ENCODE measurements at regions not wholly inside any gene's neighbourhood (a gene's known extent, or its start where the extent isn't known, plus 50 kb on each side); places are given as distances from the start of the nearest gene placed in this dataset.

GRCh38 chr6:168835991-168836390, 395.0 kb downstream of the SMOC2 start:
- TF ChIP-seq POLR2A (IDR thresholded peaks at IDR 0.05) (no peak), EP300 (IDR thresholded peaks at IDR 0.05) (no peak)
- TF ChIP-seq, protein P1, sequence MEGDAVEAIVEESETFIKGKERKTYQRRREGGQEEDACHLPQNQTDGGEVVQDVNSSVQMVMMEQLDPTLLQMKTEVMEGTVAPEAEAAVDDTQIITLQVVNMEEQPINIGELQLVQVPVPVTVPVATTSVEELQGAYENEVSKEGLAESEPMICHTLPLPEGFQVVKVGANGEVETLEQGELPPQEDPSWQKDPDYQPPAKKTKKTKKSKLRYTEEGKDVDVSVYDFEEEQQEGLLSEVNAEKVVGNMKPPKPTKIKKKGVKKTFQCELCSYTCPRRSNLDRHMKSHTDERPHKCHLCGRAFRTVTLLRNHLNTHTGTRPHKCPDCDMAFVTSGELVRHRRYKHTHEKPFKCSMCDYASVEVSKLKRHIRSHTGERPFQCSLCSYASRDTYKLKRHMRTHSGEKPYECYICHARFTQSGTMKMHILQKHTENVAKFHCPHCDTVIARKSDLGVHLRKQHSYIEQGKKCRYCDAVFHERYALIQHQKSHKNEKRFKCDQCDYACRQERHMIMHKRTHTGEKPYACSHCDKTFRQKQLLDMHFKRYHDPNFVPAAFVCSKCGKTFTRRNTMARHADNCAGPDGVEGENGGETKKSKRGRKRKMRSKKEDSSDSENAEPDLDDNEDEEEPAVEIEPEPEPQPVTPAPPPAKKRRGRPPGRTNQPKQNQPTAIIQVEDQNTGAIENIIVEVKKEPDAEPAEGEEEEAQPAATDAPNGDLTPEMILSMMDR (IDR thresholded peaks at IDR 0.05): no peak

All from stomach (tissue), 4 donors.